Cardiac muscle cell (in vitro differentiated cells and primary cell): ENCODE measurements at regions not wholly inside any gene's neighbourhood (a gene's known extent, or its start where the extent isn't known, plus 50 kb on each side); places are given as distances from the start of the nearest gene placed in this dataset.
"Not testable (repeated sequence)": the region's sequence is repeated elsewhere in the genome, so short reads cannot be mapped to it uniquely, and the experiment has no call there.

ENCODE experiments used
- DNase-seq, 2 donors: peaks; one replicate each; pipeline versions ENCODE4 v3.0.0 to v3.0.0-alpha.2; 2010 to 2017; ENCODE audit warnings: low read depth in 1 of 2, low spot score in 1 of 2
- H3K27ac ChIP-seq: fragments of 200-600 bp; sonication (generic); 2 replicates; pipeline ENCODE4 v1.5.1; 2016
- H3K27me3 ChIP-seq: fragments of 200-600 bp; sonication (generic); 2 replicates; pipeline ENCODE4 v1.6.0; 2016; ENCODE audit warnings: control low read depth
- H3K36me3 ChIP-seq: fragments of 200-600 bp; sonication (generic); 2 replicates; pipeline ENCODE4 v1.5.1; 2016; ENCODE audit warnings: control low read depth
- H3K4me1 ChIP-seq: fragments of 200-600 bp; sonication (generic); 2 replicates; pipeline ENCODE4 v1.8.1; 2017; ENCODE audit warnings: low read depth, mild to moderate bottlenecking, mixed run types
- H3K4me3 ChIP-seq: fragments of 200-600 bp; sonication (generic); 2 replicates; pipeline ENCODE4 v1.5.1; 2016; ENCODE audit warnings: mild to moderate bottlenecking
- H3K9me3 ChIP-seq: fragments of 200-600 bp; sonication (generic); 2 replicates; pipeline ENCODE4 v1.5.1; 2017; ENCODE audit warnings: low read depth, mild to moderate bottlenecking, control low read depth
- TF ChIP-seq, protein P1 (sequence below): IDR thresholded peaks from 2 replicates; pipeline ENCODE4 v1.5.1; 2012; ENCODE audit warnings: low read depth, mild to moderate bottlenecking, low read length

GRCh38 chr4:160510928-160511327 is 1408.0 kb downstream of the RAPGEF2 start:
- no peaks in the 10 kb centered on the region for H3K9me3 ChIP-seq
- H3K4me3 ChIP-seq, result no peak overlapping the region
- H3K27me3 ChIP-seq, result no peaks in the 10 kb centered on the region
- DNase-seq, result no peak
- TF ChIP-seq, protein P1, sequence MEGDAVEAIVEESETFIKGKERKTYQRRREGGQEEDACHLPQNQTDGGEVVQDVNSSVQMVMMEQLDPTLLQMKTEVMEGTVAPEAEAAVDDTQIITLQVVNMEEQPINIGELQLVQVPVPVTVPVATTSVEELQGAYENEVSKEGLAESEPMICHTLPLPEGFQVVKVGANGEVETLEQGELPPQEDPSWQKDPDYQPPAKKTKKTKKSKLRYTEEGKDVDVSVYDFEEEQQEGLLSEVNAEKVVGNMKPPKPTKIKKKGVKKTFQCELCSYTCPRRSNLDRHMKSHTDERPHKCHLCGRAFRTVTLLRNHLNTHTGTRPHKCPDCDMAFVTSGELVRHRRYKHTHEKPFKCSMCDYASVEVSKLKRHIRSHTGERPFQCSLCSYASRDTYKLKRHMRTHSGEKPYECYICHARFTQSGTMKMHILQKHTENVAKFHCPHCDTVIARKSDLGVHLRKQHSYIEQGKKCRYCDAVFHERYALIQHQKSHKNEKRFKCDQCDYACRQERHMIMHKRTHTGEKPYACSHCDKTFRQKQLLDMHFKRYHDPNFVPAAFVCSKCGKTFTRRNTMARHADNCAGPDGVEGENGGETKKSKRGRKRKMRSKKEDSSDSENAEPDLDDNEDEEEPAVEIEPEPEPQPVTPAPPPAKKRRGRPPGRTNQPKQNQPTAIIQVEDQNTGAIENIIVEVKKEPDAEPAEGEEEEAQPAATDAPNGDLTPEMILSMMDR, result no peak
- no peak overlapping the region for H3K27ac ChIP-seq
- H3K4me1 ChIP-seq, result no peaks in the 10 kb centered on the region
- no peaks in the 10 kb centered on the region for H3K36me3 ChIP-seq

DNA sequence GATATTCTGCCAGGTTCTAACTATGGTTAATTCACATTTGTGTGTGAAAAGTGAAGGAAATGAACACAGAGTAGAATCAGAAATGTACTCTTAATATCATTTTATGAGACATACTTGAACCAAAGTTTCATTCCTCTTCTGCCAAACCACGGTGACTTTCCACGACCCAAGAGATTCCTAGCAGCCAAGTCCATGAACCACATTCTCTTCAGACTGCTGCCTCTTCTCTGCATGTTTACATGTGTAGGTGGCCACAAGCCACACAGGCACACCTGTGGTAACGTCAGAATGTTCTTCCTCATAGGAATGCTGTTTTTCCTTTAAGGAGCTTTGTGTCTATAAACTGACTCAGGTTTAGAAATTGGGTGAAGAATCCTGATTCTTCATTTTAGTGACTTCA is 1411.2 kb downstream of the RAPGEF2 start:
- TF ChIP-seq, protein P1, result no peak
- no peaks in the 10 kb centered on the region for H3K9me3 ChIP-seq
- H3K4me1 ChIP-seq, result no peaks in the 10 kb centered on the region
- no peak overlapping the region for H3K4me3 ChIP-seq
- no peaks in the 10 kb centered on the region for H3K36me3 ChIP-seq
- no peaks in the 10 kb centered on the region for H3K27me3 ChIP-seq
- no peak for DNase-seq
- no peak overlapping the region for H3K27ac ChIP-seq

GRCh38 chr4:160523231-160523630 is 1420.4 kb downstream of the RAPGEF2 start:
- H3K27me3 ChIP-seq, result no peaks in the 10 kb centered on the region
- DNase-seq, result no peak
- H3K4me3 ChIP-seq, result no peak overlapping the region
- no peaks in the 10 kb centered on the region for H3K9me3 ChIP-seq
- H3K36me3 ChIP-seq, result no peaks in the 10 kb centered on the region
- no peaks in the 10 kb centered on the region for H3K4me1 ChIP-seq
- H3K27ac ChIP-seq, result no peak overlapping the region
- TF ChIP-seq, protein P1, result no peak

DNA sequence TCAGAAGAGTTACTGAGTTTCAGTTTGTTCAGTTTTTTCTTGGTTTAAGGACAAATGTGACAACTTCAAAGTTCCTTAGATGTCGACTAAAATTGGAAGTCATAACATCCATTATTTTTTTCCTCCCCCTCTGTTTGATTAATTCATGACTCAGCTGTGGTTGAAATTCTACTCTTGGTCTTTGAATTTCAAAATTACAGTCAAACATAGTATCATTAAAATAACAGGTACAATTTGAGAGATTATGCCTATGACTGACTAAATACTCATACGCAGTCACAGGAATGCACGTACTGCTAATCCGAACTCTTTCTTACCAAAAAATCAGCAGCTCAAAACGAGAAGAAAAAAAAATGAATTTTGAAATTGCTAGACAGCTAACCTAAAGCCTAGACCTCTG is 1434.8 kb downstream of the RAPGEF2 start:
- H3K36me3 ChIP-seq, result no peaks in the 10 kb centered on the region

GRCh38 chr4:160546201-160546600 is 1443.3 kb downstream of the RAPGEF2 start:
- TF ChIP-seq, protein P1, result no peak
- Histone ChIP-seq H3K9me3 (no peaks in the 10 kb centered on the region), H3K27me3 (no peaks in the 10 kb centered on the region)

More for the DNA sequence above, 1434.8 kb downstream of the RAPGEF2 start:
- TF ChIP-seq, protein P1, result no peak
- no peak for DNase-seq
- no peaks in the 10 kb centered on the region for H3K27me3 ChIP-seq
- no peaks in the 10 kb centered on the region for H3K4me1 ChIP-seq
- H3K4me3 ChIP-seq, result no peak overlapping the region
- no peak overlapping the region for H3K27ac ChIP-seq
- H3K9me3 ChIP-seq, result no peaks in the 10 kb centered on the region

DNA sequence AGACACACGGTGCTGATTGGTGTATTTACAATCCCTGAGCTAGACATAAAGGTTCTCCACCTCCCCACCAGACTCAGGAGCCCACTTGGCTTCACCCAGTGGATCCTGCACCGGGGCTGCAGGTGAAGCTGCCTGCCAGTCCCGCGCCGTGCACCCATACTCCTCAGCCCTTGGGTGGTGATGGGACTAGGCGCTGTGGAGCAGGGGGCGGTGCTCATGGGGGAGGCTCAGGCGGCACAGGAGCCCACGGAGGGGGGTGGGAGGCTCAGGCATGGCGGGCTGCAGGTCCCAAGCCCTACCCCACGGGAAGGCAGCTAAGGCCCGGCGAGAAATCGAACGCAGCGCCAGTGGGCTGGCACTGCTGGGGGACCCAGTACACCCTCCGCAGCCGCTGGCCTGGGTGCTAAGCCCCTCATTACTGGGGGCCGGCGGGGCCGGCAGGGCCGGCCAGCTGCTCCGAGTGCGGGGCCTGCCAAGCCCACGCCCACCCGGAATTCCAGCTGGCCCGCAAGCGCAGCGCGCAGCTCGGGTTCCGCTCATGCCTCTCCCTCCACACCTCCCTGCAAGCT is 1447.2 kb downstream of the RAPGEF2 start:
- H3K36me3 ChIP-seq, H3K4me3 ChIP-seq, H3K27me3 ChIP-seq: not testable (repeated sequence)

More at GRCh38 chr4:160546201-160546600, 1443.3 kb downstream of the RAPGEF2 start:
- Histone ChIP-seq H3K27ac (no peak overlapping the region), H3K4me1 (no peaks in the 10 kb centered on the region), H3K4me3 (no peak overlapping the region), H3K36me3 (no peaks in the 10 kb centered on the region)
- no peak for DNase-seq

More for the DNA sequence above, 1447.2 kb downstream of the RAPGEF2 start:
- H3K4me1 ChIP-seq, DNase-seq, H3K9me3 ChIP-seq, H3K27ac ChIP-seq: not testable (repeated sequence)
